Muscle of leg (tissue), 3 donors: ENCODE measurements at regions not wholly inside any gene's neighbourhood (a gene's known extent, or its start where the extent isn't known, plus 50 kb on each side); places are given as distances from the start of the nearest gene placed in this dataset.

Experiments used
- DNase-seq: peaks from one replicate; pipeline ENCODE4 v3.0.0; 2013
- H3K27ac ChIP-seq: one replicate; pipeline ENCODE4 v1.5.1; 2013; ENCODE audit warnings: mild to moderate bottlenecking, low read length, control low read depth
- H3K27me3 ChIP-seq: one replicate; pipeline ENCODE4 v1.6.1; 2013; ENCODE audit warnings: low read length; ENCODE audit not compliant: control insufficient read depth, insufficient read depth
- H3K36me3 ChIP-seq: one replicate; pipeline ENCODE4 v1.6.1; 2013; ENCODE audit warnings: low read length; ENCODE audit not compliant: control insufficient read depth, insufficient read depth
- H3K4me1 ChIP-seq: one replicate; pipeline ENCODE4 v1.6.1; 2013; ENCODE audit warnings: low read length; ENCODE audit not compliant: control insufficient read depth, insufficient read depth
- H3K4me3 ChIP-seq: one replicate; pipeline ENCODE4 v1.5.1; 2013; ENCODE audit warnings: low read length, control low read depth
- H3K9me3 ChIP-seq: replicated peaks from 2 replicates; pipeline ENCODE4 v1.6.1; 2013; ENCODE audit warnings: low read depth, low read length; ENCODE audit not compliant: control insufficient read depth
- WGBS: methylation state at CpG from one replicate; pipeline ENCODE4 v1.1.5; 2013; ENCODE audit warnings: missing lambda C conversion rate; ENCODE audit not compliant: insufficient coverage; 5-methylcytosine and 5-hydroxymethylcytosine counted together

GRCh38 chr6:156026486-156027247 is 571.0 kb upstream of the NOX3 start:
- no peak for DNase-seq
- Histone ChIP-seq H3K4me1 (no peaks in the 10 kb centered on the region), H3K36me3 (no peaks in the 10 kb centered on the region), H3K4me3 (no peak overlapping the region), H3K27ac (no peak overlapping the region), H3K9me3 (peaks cover 6% of the 10 kb centered on the region), H3K27me3 (no peaks in the 10 kb centered on the region)
- WGBS, result 14% methylated on average over 1 of the region's 4 CpGs

- no CpG with 5 or more reads among the region's 5 CpGs for WGBS
- Histone ChIP-seq H3K9me3 (peaks cover 6% of the 10 kb centered on the region), H3K4me3 (no peak overlapping the region), H3K36me3 (no peaks in the 10 kb centered on the region), H3K4me1 (no peaks in the 10 kb centered on the region), H3K27ac (no peak overlapping the region), H3K27me3 (no peaks in the 10 kb centered on the region)
- no peak for DNase-seq
These were observed 568.7 kb upstream of the NOX3 start for GRCh38 chr6:156024339-156024738.

- peaks cover 6% of the 10 kb centered on the region for H3K9me3 ChIP-seq
- no peak overlapping the region for H3K4me3 ChIP-seq
- H3K27ac ChIP-seq, result peak overlapping the region; percentile 21
- WGBS, result 20% methylated on average over 1 of the region's 6 CpGs
- no peaks in the 10 kb centered on the region for H3K27me3 ChIP-seq
- DNase-seq, result peak; percentile 51
- no peaks in the 10 kb centered on the region for H3K36me3 ChIP-seq
- no peaks in the 10 kb centered on the region for H3K4me1 ChIP-seq
These were observed 566.2 kb upstream of the NOX3 start for GRCh38 chr6:156021746-156022396.

DNA sequence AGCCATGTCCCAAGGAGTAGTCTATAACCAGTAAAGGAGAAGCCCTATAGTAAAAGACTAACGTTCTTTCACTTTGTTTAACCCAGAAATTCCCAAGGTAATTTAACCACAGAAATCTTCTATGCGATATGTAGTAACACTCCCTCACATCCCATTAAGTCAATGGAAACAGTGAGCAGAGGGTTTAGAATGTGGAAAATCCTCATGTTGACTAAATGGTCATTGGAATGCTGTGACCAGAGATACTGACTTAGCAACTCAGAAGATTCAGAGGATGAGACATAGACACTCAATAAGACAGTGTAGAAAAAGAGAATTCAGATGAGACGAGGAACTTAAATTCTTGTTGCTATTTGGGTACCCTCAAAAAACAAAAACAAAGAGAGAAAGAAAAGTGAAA is 562.2 kb upstream of the NOX3 start:
- no peak overlapping the region for H3K4me3 ChIP-seq
- WGBS, result no CpG with 5 or more reads among the region's 3 CpGs
- no peak overlapping the region for H3K27ac ChIP-seq
- H3K27me3 ChIP-seq, result no peaks in the 10 kb centered on the region
- H3K4me1 ChIP-seq, result no peaks in the 10 kb centered on the region
- H3K36me3 ChIP-seq, result no peaks in the 10 kb centered on the region
- no peak for DNase-seq
- peaks cover 2% of the 10 kb centered on the region for H3K9me3 ChIP-seq

DNA sequence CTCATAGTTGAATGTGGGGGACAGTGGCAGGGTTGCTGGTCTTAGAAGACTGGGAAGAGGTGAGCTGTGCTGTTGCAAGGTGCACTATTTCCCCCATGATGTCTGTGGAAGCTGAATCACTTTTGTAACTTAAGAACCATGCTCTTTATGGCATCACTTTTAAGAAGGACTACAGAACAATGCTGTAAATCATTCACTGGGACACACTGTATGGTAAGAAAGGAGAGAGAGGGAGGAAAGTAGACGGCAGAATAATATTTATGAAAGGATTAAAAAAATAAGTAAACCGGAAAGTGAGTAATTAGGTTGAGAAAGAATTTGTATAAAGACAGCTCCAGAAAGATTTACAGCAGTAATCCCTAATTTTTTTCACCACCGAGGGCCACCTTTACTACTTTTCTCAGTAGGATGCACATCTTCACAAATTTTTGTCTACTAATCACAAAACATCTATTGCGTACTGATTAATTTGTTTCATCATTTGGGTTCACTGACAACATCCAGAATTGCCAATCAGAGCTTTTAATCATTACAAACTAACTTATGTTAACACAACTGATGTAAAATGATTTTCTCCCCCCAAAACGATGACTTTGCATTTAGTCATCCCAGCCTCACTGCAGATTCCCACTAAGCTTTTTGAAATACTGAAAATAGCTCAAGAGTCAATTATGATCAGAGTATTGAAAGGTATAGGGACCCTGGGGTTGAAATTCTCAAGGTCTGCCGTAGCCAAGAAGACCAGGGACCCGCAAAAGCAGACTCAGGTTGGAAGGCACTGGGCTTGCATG is 560.7 kb upstream of the NOX3 start:
- WGBS, result 100% methylated on average over 3 of the region's 7 CpGs
- Histone ChIP-seq H3K9me3 (peaks cover 2% of the 10 kb centered on the region), H3K36me3 (no peaks in the 10 kb centered on the region), H3K4me1 (no peaks in the 10 kb centered on the region), H3K27me3 (no peaks in the 10 kb centered on the region), H3K27ac (no peak overlapping the region), H3K4me3 (no peak overlapping the region)
- no peak for DNase-seq

DNA sequence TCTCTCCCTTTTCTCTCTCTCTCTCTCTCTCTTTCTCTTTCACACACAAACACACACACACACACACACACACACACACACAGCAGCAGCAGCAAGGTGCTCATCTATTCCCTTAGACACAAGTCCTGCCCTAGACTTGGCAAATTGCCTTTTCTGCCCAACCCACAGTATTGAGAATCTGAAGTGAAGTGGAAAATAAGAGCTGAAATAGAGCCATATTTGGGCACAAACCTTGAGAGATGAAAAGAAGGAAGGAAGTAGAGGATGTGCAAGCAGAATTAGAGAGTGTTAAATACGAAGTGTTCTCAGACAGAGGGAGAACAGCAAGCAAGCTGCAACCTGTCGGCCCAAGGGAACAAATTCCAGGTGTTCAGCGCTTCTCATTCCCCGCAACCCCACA is 557.5 kb upstream of the NOX3 start:
- Histone ChIP-seq H3K27ac (no peak overlapping the region), H3K9me3 (peaks cover 2% of the 10 kb centered on the region), H3K4me3 (no peak overlapping the region), H3K4me1 (no peaks in the 10 kb centered on the region), H3K27me3 (no peaks in the 10 kb centered on the region), H3K36me3 (no peaks in the 10 kb centered on the region)
- peak; percentile 29 for DNase-seq
- WGBS, result no CpG with 5 or more reads among the region's 4 CpGs

DNA sequence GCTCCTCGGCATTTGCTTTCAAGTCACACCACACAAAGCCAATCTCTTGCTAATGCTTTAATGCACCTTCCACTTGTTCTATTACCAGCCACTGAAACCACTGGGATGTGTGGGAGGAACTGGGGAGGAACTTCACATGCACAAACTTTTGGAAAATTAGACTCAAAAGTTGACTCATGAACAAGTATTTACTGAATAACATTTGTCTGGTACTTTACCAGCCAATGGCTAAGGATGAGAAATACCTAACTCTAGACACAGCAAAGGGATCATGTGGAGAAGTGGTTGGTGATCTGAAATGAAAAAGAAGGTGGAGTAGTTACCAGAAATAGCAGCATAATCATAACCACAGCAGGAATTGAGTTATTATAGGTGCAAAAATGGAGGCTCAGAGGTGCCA is 554.0 kb upstream of the NOX3 start:
- WGBS, result no CpG with 5 or more reads among the region's 1 CpG
- Histone ChIP-seq H3K9me3 (no peaks in the 10 kb centered on the region), H3K27me3 (no peaks in the 10 kb centered on the region), H3K4me3 (no peak overlapping the region), H3K4me1 (no peaks in the 10 kb centered on the region), H3K27ac (no peak overlapping the region), H3K36me3 (no peaks in the 10 kb centered on the region)
- no peak for DNase-seq

GRCh38 chr6:156004796-156005195 is 549.2 kb upstream of the NOX3 start:
- Histone ChIP-seq H3K9me3 (no peaks in the 10 kb centered on the region), H3K4me3 (no peak overlapping the region), H3K27me3 (no peaks in the 10 kb centered on the region), H3K27ac (no peak overlapping the region), H3K36me3 (no peaks in the 10 kb centered on the region), H3K4me1 (no peaks in the 10 kb centered on the region)
- DNase-seq, result no peak
- no CpG with 5 or more reads among the region's 2 CpGs for WGBS

GRCh38 chr6:155996151-155996550 is 540.5 kb upstream of the NOX3 start:
- Histone ChIP-seq H3K27ac (no peak overlapping the region), H3K9me3 (no peaks in the 10 kb centered on the region), H3K27me3 (no peaks in the 10 kb centered on the region), H3K4me1 (peaks cover 2% of the 10 kb centered on the region), H3K36me3 (no peaks in the 10 kb centered on the region), H3K4me3 (no peak overlapping the region)
- no CpG with 5 or more reads among the region's 1 CpG for WGBS
- DNase-seq, result no peak

- no peaks in the 10 kb centered on the region for H3K9me3 ChIP-seq
- no peaks in the 10 kb centered on the region for H3K36me3 ChIP-seq
- H3K27me3 ChIP-seq, result no peaks in the 10 kb centered on the region
- DNase-seq, result no peak
- H3K4me1 ChIP-seq, result peaks cover 2% of the 10 kb centered on the region
- no CpG with 5 or more reads among the region's 4 CpGs for WGBS
- no peak overlapping the region for H3K27ac ChIP-seq
- no peak overlapping the region for H3K4me3 ChIP-seq
These were observed 539.6 kb upstream of the NOX3 start for GRCh38 chr6:155995281-155995680.
